IMR-90 (cell line): ENCODE measurements at regions not wholly inside any gene's neighbourhood (a gene's known extent, or its start where the extent isn't known, plus 50 kb on each side); places are given as distances from the start of the nearest gene placed in this dataset.

Experiments used
- ATAC-seq: fragments of 200-7000 bp; cut with Tn5 transposase; 2 replicates; pipeline ENCODE4 v1.9.1; 2020; ENCODE audit warnings: low read depth, mild to moderate bottlenecking, moderate library complexity
- BruUV-seq: library from RNA; stranded (reverse); fragments of 400-500 nt; replicated peaks from 2 replicates; lab custom pipeline; 2021; lab: Mats Ljungman, UMichigan
- CTCF ChIA-PET: fragments of 300-600 bp; formaldehyde crosslinking; extraction: SDS; loops from one replicate; lab custom pipeline; 2021; ENCODE audit warnings: antibody characterized with exemption; lab: Yijun Ruan, JAX
- POLR2A ChIA-PET: fragments of 300-600 bp; sonication (Branson Sonifier 250); formaldehyde crosslinking; loops from one replicate; lab custom pipeline; 2022; ENCODE audit warnings: antibody characterized with exemption; ENCODE audit not compliant: unreplicated experiment; lab: Charles Lee
- DNase-seq: peaks from one replicate; pipeline ENCODE4 v3.0.0; 2013
- H2AFZ ChIP-seq: replicated peaks from 2 replicates; pipeline ENCODE3; 2013; ENCODE audit warnings: low read length, mild to moderate bottlenecking; ENCODE audit not compliant: poor library complexity
- H2AK5ac ChIP-seq: 2 replicates; pipeline ENCODE4 v1.6.1; 2013; ENCODE audit warnings: low read depth, low read length, inconsistent platforms
- H2AK9ac ChIP-seq: replicated peaks from 2 replicates; pipeline ENCODE3; 2013; ENCODE audit warnings: mild to moderate bottlenecking, low read depth, low read length, moderate library complexity; ENCODE audit not compliant: poor library complexity
- H2BK120ac ChIP-seq: 2 replicates; pipeline ENCODE4 v1.6.1; 2013; ENCODE audit warnings: low read depth, low read length, inconsistent platforms
- H2BK15ac ChIP-seq: 3 replicates; pipeline ENCODE4 v1.6.1; 2013; ENCODE audit warnings: low read depth, low read length, inconsistent platforms
- H2BK20ac ChIP-seq: 2 replicates; pipeline ENCODE4 v1.6.1; 2013; ENCODE audit warnings: low read depth, mild to moderate bottlenecking, inconsistent platforms, low read length, moderate library complexity
- H2BK5ac ChIP-seq: 2 replicates; pipeline ENCODE4 v1.6.1; 2013; ENCODE audit warnings: mild to moderate bottlenecking, low read depth, low read length, inconsistent platforms; ENCODE audit not compliant: poor library complexity, severe bottlenecking
- H3K14ac ChIP-seq: replicated peaks from 2 replicates; pipeline ENCODE4 v1.6.1; 2013; ENCODE audit warnings: low read depth, low read length, inconsistent platforms
- H3K18ac ChIP-seq: 2 replicates; pipeline ENCODE4 v1.6.1; 2013; ENCODE audit warnings: low read depth, low read length, control low read depth
- H3K23ac ChIP-seq: 2 replicates; pipeline ENCODE4 v1.6.1; 2013; ENCODE audit warnings: low read depth, low read length, inconsistent platforms
- H3K27ac ChIP-seq: 2 replicates; pipeline ENCODE4 v1.5.1; 2013; ENCODE audit warnings: mild to moderate bottlenecking, control low read depth, low read length; ENCODE audit not compliant: insufficient read depth
- H3K27me3 ChIP-seq: 2 replicates; pipeline ENCODE4 v1.6.1; 2013; ENCODE audit warnings: low read length; ENCODE audit not compliant: control insufficient read depth, insufficient read depth
- H3K36me3 ChIP-seq: 2 replicates; pipeline ENCODE4 v1.6.1; 2013; ENCODE audit warnings: low read length, mixed read lengths; ENCODE audit not compliant: control insufficient read depth, insufficient read depth
- H3K4ac ChIP-seq: 2 replicates; pipeline ENCODE4 v1.6.1; 2013; ENCODE audit warnings: low read depth, low read length, inconsistent platforms
- H3K4me1 ChIP-seq: 2 replicates; pipeline ENCODE4 v1.6.1; 2013; ENCODE audit warnings: low read length, mixed read lengths; ENCODE audit not compliant: control insufficient read depth, insufficient read depth
- H3K4me2 ChIP-seq: 2 replicates; pipeline ENCODE4 v1.6.1; 2013; ENCODE audit warnings: low read depth, mild to moderate bottlenecking, control low read depth, low read length, moderate library complexity
- H3K4me3 ChIP-seq: 2 replicates; pipeline ENCODE4 v1.5.1; 2013; ENCODE audit warnings: low read depth, mild to moderate bottlenecking, control low read depth, low read length, moderate library complexity; ENCODE audit not compliant: insufficient read depth
- H3K56ac ChIP-seq: 2 replicates; pipeline ENCODE4 v1.6.1; 2013; ENCODE audit warnings: low read length, inconsistent platforms; ENCODE audit not compliant: insufficient read depth; ENCODE audit errors: extremely low read depth
- H3K79me1 ChIP-seq, 2 experiments: 2 replicates each; pipeline ENCODE4 v1.6.1; 2013; ENCODE audit warnings: low read length in 2 of 2, inconsistent platforms in 1 of 2, low read depth in 1 of 2
- H3K9ac ChIP-seq: 2 replicates; pipeline ENCODE4 v1.6.1; 2013; ENCODE audit warnings: low read depth, low read length, control low read depth
- H3K9me1 ChIP-seq: 2 replicates; pipeline ENCODE4 v1.6.1; 2013; ENCODE audit warnings: low read length, inconsistent platforms; ENCODE audit not compliant: insufficient read depth
- H3K9me3 ChIP-seq: 2 replicates; pipeline ENCODE4 v1.6.1; 2013; ENCODE audit warnings: low read length; ENCODE audit not compliant: control insufficient read depth, insufficient read depth
- H4K20me1 ChIP-seq: 2 replicates; pipeline ENCODE4 v1.6.1; 2013; ENCODE audit warnings: low read length, inconsistent platforms; ENCODE audit not compliant: insufficient read depth
- H4K5ac ChIP-seq: 2 replicates; pipeline ENCODE4 v1.6.1; 2013; ENCODE audit warnings: mild to moderate bottlenecking, low read depth, low read length, control low read depth
- H4K8ac ChIP-seq, 2 experiments: 2 replicates each; pipeline ENCODE4 v1.6.1; 2013; ENCODE audit warnings: low read depth in 2 of 2, low read length in 2 of 2, control low read depth in 1 of 2, inconsistent platforms in 1 of 2
- H4K91ac ChIP-seq: 2 replicates; pipeline ENCODE4 v1.6.1; 2013; ENCODE audit warnings: low read depth, low read length, inconsistent platforms; ENCODE audit not compliant: insufficient read depth
- CTCF ChIP-seq: conservative IDR thresholded peaks from 2 replicates; pipeline ENCODE4 v1.5.1; 2012; ENCODE audit warnings: mild to moderate bottlenecking, low read depth, low read length, improper control_type of control experiment
- WGBS, 2 experiments: methylation state at CpG; one replicate each; pipeline versions ENCODE4 v1.1.5 to v1.1.7; 2013; ENCODE audit warnings: missing lambda C conversion rate in 2 of 2; ENCODE audit not compliant: insufficient read length in 1 of 2; ENCODE audit errors: extremely low coverage in 2 of 2; 5-methylcytosine and 5-hydroxymethylcytosine counted together
- dilution Hi-C: fragments of 300-500 bp; cut with HindIII; formaldehyde crosslinking; loops from one replicate; pipeline ENCODE4 v1.14.3; 2018; ENCODE audit warnings: low sequenced_read_pairs; ENCODE audit not compliant: unreplicated experiment
- in situ Hi-C: fragments of 300-500 bp; cut with MboI; formaldehyde crosslinking; loops from 3 replicates; pipeline ENCODE4 v1.14.3; 2019; ENCODE audit warnings: low sequenced_read_pairs, inconsistent platforms, mixed read lengths
- intact Hi-C: fragments of 100-400 bp; cut with micrococcal nuclease; formaldehyde crosslinking; loops from 2 replicates; pipeline ENCODE4 v1.10.0; 2022

- CTCF ChIA-PET, result no interaction called here
- no peak overlapping the region for H2BK15ac ChIP-seq
- TF ChIP-seq CTCF, result no peak
- H3K14ac ChIP-seq, result no peak overlapping the region
- H2BK120ac ChIP-seq, result no peak overlapping the region
- no CpG with 5 or more reads among the region's 1 CpG for WGBS, 2 experiments
- no peaks in the 10 kb centered on the region for H3K79me1 ChIP-seq
- no peak overlapping the region for H3K9ac ChIP-seq
- no peak overlapping the region for H4K8ac ChIP-seq
- H2BK5ac ChIP-seq, result no peak overlapping the region
- POLR2A ChIA-PET, result no interaction called here
- in situ Hi-C loops (no loop called here), dilution Hi-C loops (no loop called here), intact Hi-C loops (loop anchor here (10.0 kb wide), 1 partner anchor 499 kb away; no protein-coding TSS in a partner anchor)
- H3K27ac ChIP-seq, result no peak overlapping the region
- H4K5ac ChIP-seq, result no peak overlapping the region
- H4K91ac ChIP-seq, result no peak overlapping the region
- peaks cover 6% of the 10 kb centered on the region for H3K4me1 ChIP-seq
- BruUV-seq, result no TSS peak
- no peak overlapping the region for H2AK9ac ChIP-seq
- H2AFZ ChIP-seq, result no peak overlapping the region
- no peak overlapping the region for H2BK20ac ChIP-seq
- ATAC-seq (no peak), DNase-seq (peak; percentile 4)
- H3K4ac ChIP-seq, result no peak overlapping the region
- no peaks in the 10 kb centered on the region for H3K36me3 ChIP-seq
- H2AK5ac ChIP-seq, result no peak overlapping the region
- H3K27me3 ChIP-seq, result no peaks in the 10 kb centered on the region
- H3K4me2 ChIP-seq, result no peak overlapping the region
- no peaks in the 10 kb centered on the region for H4K20me1 ChIP-seq
- H3K9me1 ChIP-seq, result peaks cover 3% of the 10 kb centered on the region; the same call in 1 of the 2 replicates
- no peak overlapping the region for H3K4me3 ChIP-seq
- H3K56ac ChIP-seq, result no peak overlapping the region
- H3K18ac ChIP-seq, result peak overlapping the region; percentile 8; the same call in 1 of the 2 replicates
- H3K23ac ChIP-seq, result no peak overlapping the region
- no peaks in the 10 kb centered on the region for H3K9me3 ChIP-seq
These were observed 1579.2 kb upstream of the PIK3C3 start for GRCh38 chr18:40375837-40376236.
